ENCODE measurements at regions not wholly inside any gene's neighbourhood (a gene's known extent, or its start where the extent isn't known, plus 50 kb on each side); places are given as distances from the start of the nearest gene placed in this dataset.

DNA sequence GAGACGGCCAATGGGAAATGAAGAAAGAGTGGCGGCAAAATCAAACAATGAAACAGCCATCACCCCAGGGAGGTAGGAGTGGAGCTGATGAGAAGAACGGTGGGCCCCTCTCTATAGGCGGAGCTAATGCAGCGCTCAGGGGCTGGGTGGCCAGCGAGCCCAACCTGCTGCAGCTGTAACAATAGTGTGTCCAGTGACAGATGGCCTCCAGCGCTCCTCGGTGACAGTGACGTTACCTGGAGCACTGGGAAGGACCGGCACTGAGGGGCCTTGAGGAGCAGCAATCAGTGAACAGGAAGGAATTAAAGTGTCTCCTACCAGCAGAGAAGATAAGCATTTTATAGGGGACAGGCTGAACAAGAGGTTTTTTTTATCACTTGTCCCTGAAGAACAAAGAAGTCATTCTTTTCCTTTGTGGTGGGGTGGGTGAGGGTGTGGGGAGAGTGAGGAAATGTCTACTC lies 81.6 kb downstream of the FOXA2 start:
- TF ChIP-seq, protein P1, sequence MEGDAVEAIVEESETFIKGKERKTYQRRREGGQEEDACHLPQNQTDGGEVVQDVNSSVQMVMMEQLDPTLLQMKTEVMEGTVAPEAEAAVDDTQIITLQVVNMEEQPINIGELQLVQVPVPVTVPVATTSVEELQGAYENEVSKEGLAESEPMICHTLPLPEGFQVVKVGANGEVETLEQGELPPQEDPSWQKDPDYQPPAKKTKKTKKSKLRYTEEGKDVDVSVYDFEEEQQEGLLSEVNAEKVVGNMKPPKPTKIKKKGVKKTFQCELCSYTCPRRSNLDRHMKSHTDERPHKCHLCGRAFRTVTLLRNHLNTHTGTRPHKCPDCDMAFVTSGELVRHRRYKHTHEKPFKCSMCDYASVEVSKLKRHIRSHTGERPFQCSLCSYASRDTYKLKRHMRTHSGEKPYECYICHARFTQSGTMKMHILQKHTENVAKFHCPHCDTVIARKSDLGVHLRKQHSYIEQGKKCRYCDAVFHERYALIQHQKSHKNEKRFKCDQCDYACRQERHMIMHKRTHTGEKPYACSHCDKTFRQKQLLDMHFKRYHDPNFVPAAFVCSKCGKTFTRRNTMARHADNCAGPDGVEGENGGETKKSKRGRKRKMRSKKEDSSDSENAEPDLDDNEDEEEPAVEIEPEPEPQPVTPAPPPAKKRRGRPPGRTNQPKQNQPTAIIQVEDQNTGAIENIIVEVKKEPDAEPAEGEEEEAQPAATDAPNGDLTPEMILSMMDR (IDR thresholded peaks at IDR 0.05; ENCODE audit: borderline replicate concordance), result no peak
- DNase-seq, result no peak
- intact Hi-C loops (cut with micrococcal nuclease), result no loop called here
- Histone ChIP-seq H3K27me3 (ENCODE audit: low read depth) (peaks cover 73% of the 10 kb centered on the region), H3K4me1 (no peaks in the 10 kb centered on the region), H3K36me3 (no peaks in the 10 kb centered on the region), H3K9me3 (replicated peaks) (no peaks in the 10 kb centered on the region), H3K4me3 (no peak overlapping the region), H3K27ac (replicated peaks) (no peak overlapping the region)

DNA sequence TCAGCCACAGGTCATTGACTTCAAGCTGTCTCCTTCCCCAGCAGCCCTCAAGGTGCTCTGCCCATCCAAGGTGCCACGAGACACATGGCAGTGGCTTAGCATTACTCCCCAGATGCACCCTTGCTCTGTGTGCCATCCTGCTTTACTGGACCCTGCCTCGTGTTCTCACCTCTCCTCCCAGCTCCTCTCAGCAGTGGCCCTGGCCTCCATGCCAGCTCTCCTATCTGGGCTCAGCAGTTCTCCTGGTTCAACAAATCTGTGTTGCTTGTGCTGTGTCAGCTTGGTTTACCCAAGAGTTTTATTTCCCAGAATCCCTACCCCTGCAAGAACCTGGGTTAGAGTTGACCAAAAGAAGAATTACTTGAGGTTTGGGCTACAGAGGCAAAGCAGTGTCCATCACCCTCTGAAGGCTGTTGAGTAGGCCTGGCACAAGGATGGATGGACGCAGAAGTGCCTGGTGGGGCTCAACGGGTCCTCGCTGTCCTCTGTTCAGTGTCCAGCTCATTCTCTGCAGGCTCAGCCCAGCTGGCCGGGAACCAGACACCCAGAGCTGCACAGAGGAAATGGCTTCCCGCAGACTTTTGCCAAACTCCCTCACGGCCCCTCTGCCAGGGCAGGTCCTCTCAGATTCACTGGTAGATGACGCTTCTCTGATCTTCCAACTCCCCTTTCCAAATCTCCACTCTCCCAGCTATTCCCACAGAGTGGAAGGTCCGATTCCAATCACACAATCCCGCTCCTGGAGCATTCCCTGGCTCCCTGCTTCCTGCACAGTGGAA lies 82.6 kb downstream of the FOXA2 start:
- no peaks in the 10 kb centered on the region for H3K36me3 ChIP-seq
- TF ChIP-seq, protein P1 (IDR thresholded peaks at IDR 0.05; ENCODE audit: borderline replicate concordance), result no peak
- H3K4me3 ChIP-seq, result no peak overlapping the region
- DNase-seq, result no peak
- no peaks in the 10 kb centered on the region for H3K4me1 ChIP-seq
- no peak overlapping the region for H3K27ac ChIP-seq (replicated peaks)
- intact Hi-C loops (cut with micrococcal nuclease), result no loop called here
- H3K27me3 ChIP-seq (ENCODE audit: low read depth), result peaks cover 71% of the 10 kb centered on the region
- H3K9me3 ChIP-seq (replicated peaks), result no peaks in the 10 kb centered on the region

DNA sequence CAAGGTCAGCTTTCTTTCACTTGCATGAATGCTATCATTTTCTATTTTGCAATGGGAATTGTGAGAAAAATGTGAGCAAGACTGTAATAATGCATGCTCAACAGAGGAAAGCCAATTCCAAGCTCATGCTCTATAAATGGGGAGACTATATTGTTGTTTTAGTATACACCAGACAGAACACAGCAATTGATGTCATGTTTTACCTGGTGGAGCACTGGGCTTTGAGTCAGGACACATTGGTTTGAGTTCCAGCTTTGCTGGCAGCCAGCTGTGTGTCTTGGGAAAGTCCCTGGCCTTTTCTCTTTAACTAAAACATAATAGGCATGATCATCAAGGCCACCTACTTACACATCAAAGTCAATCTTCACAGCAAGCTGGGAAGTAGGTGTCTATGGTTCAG lies 83.3 kb downstream of the FOXA2 start:
- no peak for DNase-seq
- H3K4me1 ChIP-seq, result no peaks in the 10 kb centered on the region
- H3K9me3 ChIP-seq (replicated peaks), result no peaks in the 10 kb centered on the region
- H3K4me3 ChIP-seq, result no peak overlapping the region
- H3K36me3 ChIP-seq, result no peaks in the 10 kb centered on the region
- TF ChIP-seq, protein P1 (IDR thresholded peaks at IDR 0.05; ENCODE audit: borderline replicate concordance), result no peak
- H3K27me3 ChIP-seq (ENCODE audit: low read depth), result peaks cover 67% of the 10 kb centered on the region
- intact Hi-C loops (cut with micrococcal nuclease), result no loop called here
- no peak overlapping the region for H3K27ac ChIP-seq (replicated peaks)

DNA sequence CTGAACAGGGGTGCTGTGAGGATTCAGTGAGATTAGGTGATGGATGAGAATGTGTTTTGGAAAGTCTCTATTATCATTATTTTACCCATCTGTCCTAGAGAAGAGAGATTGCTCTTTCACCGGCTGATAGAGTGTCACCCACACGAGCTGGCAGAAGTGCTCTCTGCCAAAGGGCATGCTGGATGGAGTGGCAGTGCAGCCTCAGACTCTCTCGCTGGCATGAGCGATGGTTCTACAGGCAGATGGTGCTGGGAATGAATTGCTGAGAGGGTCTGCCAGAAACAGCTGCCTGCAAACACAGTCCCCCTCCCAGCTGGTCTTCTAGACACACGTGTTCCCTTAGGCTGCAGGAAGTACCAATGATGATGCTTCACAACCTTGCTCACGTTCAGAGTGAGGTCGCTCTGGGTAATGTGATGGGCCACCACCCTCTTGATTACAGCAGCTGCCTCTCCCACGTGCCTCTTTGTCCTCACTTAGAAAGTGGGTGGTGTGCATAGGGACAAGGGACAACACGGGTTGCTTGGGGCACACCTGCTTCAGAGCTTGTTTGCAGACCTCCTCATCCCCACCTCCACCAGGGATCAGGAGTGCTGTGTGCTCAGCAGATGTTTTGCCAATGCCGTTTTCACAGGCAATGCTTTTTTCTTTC lies 84.7 kb downstream of the FOXA2 start:
- H3K27ac ChIP-seq (replicated peaks), result no peak overlapping the region
- peaks cover 69% of the 10 kb centered on the region for H3K27me3 ChIP-seq (ENCODE audit: low read depth)
- DNase-seq, result no peak
- no peaks in the 10 kb centered on the region for H3K36me3 ChIP-seq
- intact Hi-C loops (cut with micrococcal nuclease), result no loop called here
- H3K4me3 ChIP-seq, result no peak overlapping the region
- H3K9me3 ChIP-seq (replicated peaks), result no peaks in the 10 kb centered on the region
- TF ChIP-seq, protein P1 (IDR thresholded peaks at IDR 0.05; ENCODE audit: borderline replicate concordance), result no peak
- H3K4me1 ChIP-seq, result no peaks in the 10 kb centered on the region

DNA sequence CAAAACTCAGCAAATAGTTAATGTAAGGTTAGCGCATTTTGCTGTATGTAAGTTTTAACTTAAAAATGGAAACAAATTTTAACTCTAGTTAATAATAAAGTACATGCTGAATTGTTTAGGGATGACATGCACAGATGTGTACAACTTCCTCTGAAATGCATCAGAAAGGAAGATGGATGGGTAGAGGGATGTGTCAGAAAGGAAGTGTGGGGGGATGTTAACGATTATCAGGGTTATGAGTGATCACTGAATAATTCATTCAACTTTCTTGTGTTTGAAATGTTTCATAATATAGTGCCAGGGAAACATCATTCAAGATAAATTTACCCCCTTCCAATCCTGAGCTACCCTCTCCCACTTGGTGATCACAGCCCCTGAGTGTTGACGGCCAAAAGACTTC lies 87.6 kb downstream of the FOXA2 start:
- TF ChIP-seq, protein P1 (IDR thresholded peaks at IDR 0.05; ENCODE audit: borderline replicate concordance), result no peak
- intact Hi-C loops (cut with micrococcal nuclease), result no loop called here
- Histone ChIP-seq H3K4me1 (no peaks in the 10 kb centered on the region), H3K27me3 (ENCODE audit: low read depth) (peaks cover 81% of the 10 kb centered on the region), H3K9me3 (replicated peaks) (no peaks in the 10 kb centered on the region), H3K27ac (replicated peaks) (no peak overlapping the region), H3K36me3 (no peaks in the 10 kb centered on the region), H3K4me3 (no peak overlapping the region)
- no peak for DNase-seq
